GM21737 (cell line): ENCODE measurements at regions not wholly inside any gene's neighbourhood (a gene's known extent, or its start where the extent isn't known, plus 50 kb on each side); places are given as distances from the start of the nearest gene placed in this dataset.
"Not testable (repeated sequence)": the region's sequence is repeated elsewhere in the genome, so short reads cannot be mapped to it uniquely, and the experiment has no call there.

Experiments used
- ATAC-seq: cut with Tn5 transposase; IDR thresholded peaks from one replicate; pipeline ENCODE4 v1.9.1; 2021; ENCODE audit warnings: mild to moderate bottlenecking, moderate library complexity; ENCODE audit not compliant: unreplicated experiment

GRCh38 chr20:12849225-12849910, 159.4 kb upstream of the SPTLC3 start:
- ATAC-seq: no peak

GRCh38 chr20:12857643-12858042, 151.1 kb upstream of the SPTLC3 start:
- ATAC-seq: not testable (repeated sequence)

- ATAC-seq: no peak
Measured at GRCh38 chr20:12860619-12861247, 148.0 kb upstream of the SPTLC3 start.

- ATAC-seq: no peak
Measured at GRCh38 chr20:12869669-12870068, 139.1 kb upstream of the SPTLC3 start.

- no peak for ATAC-seq
Measured at GRCh38 chr20:12870588-12870987, 138.2 kb upstream of the SPTLC3 start.

- ATAC-seq: no peak
Measured at GRCh38 chr20:12874933-12875332, 133.8 kb upstream of the SPTLC3 start.

- no peak for ATAC-seq
Measured at GRCh38 chr20:12875510-12875909, 133.3 kb upstream of the SPTLC3 start.

GRCh38 chr20:12882832-12883506, 125.8 kb upstream of the SPTLC3 start:
- no peak for ATAC-seq

- no peak for ATAC-seq
Measured at GRCh38 chr20:12883507-12883885, 125.3 kb upstream of the SPTLC3 start.

- ATAC-seq: no peak
Measured at GRCh38 chr20:12886618-12887363, 122.0 kb upstream of the SPTLC3 start.

- no peak for ATAC-seq
Measured at GRCh38 chr20:12891643-12892042, 117.1 kb upstream of the SPTLC3 start.

- no peak for ATAC-seq
Measured at GRCh38 chr20:12893019-12893418, 115.8 kb upstream of the SPTLC3 start.

- no peak for ATAC-seq
Measured at GRCh38 chr20:12893653-12894052, 115.1 kb upstream of the SPTLC3 start.

- ATAC-seq: no peak
Measured at GRCh38 chr20:12894089-12894488, 114.7 kb upstream of the SPTLC3 start.

GRCh38 chr20:12896180-12896579, 112.6 kb upstream of the SPTLC3 start:
- no peak for ATAC-seq

GRCh38 chr20:12902992-12903391, 105.8 kb upstream of the SPTLC3 start:
- ATAC-seq: no peak

GRCh38 chr20:12906361-12906760, 102.4 kb upstream of the SPTLC3 start:
- ATAC-seq: no peak

GRCh38 chr20:12911372-12911771, 97.4 kb upstream of the SPTLC3 start:
- no peak for ATAC-seq

GRCh38 chr20:12913781-12914443, 94.9 kb upstream of the SPTLC3 start:
- ATAC-seq: no peak

GRCh38 chr20:12914804-12915203, 94.0 kb upstream of the SPTLC3 start:
- ATAC-seq: no peak

- ATAC-seq: no peak
Measured at GRCh38 chr20:12916699-12917098, 92.1 kb upstream of the SPTLC3 start.
